ENCODE measurements at regions not wholly inside any gene's neighbourhood (a gene's known extent, or its start where the extent isn't known, plus 50 kb on each side); places are given as distances from the start of the nearest gene placed in this dataset.

DNA sequence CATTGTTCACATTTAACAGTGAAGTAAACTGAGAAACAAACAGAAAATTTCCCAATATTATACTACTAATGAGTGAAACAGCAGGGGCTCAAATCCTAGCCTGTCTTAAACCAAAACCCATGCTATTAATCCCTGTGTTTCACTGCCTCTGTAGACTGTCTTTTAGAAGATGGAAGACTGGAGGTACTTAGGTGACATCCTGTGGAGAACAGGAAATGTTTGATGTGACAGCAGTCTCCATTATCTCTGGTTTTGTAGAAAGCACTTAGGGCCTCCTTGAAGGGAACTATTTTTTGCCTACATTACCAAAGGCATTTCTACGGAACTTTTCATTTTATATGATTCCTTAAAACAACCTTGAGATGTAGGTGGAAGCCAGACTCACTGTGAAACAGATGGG lies 288.1 kb upstream of the SORL1-AS1 start:
- DNase-seq (ENCODE audit: low spot score) = no peak

DNA sequence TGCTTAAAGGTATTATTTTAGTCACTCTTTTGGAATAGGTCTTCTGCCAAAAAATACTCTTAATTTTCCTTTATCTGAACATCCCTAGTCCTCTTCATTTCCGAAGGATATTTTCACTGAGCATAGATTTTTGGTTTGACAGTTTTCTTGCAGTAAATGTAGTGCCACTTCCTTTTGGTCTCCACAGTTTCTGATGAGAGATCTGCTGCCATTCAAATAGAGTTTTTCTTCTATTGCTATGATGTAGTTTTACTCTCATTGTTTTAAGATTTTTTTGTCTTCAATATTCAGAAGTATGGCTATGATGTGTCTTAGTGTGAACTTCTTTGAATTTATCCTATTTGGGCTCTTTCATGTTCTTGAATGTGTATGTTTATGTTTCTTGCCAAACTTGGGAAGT lies 281.1 kb upstream of the SORL1-AS1 start:
- DNase-seq (ENCODE audit: low spot score) = no peak

DNA sequence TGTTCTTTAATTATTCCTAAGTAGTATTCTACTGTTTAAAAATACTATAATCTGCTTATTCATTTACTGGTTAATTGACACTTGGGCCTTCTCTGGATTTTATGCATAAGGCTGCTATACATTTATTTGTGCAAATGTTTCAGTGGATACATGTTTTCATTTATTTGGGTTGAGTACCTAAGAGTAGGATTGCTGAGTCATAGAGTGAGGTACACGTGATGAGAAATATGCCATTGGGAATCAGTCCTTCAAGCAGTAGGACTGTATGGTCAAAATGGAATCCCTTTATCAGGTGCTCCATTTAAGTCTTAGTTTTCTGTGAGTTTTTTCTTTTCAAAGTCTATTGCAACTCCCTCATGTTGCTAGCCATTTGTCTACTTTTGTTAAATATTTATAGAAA lies 275.2 kb upstream of the SORL1-AS1 start:
- no peak for DNase-seq (ENCODE audit: low spot score)

DNA sequence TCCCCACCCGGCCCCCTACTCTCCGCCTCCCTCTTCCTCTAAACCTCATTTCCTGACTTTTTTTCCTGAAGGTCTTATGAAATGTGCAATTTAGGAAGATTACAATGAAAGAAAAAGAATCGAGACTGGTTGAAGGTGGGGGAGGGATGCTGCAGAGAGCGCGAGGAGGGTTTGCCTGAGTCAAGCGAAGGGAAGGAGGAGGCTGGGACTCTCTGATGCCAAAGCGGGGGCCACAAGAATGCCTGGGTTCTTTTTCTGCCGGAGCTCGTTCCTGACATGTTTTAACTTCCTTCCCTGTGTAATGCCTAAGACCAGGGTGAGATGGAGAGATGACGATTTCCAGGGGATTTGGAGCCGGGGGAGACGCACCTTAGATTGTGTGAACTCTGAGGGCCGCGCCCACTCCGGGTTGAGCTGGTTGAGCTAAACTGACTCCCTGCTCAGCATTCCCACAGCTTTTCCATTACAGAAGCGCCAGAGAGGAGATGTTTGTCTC lies 270.5 kb upstream of the SORL1-AS1 start:
- peak; percentile 26 for DNase-seq (ENCODE audit: low spot score)

DNA sequence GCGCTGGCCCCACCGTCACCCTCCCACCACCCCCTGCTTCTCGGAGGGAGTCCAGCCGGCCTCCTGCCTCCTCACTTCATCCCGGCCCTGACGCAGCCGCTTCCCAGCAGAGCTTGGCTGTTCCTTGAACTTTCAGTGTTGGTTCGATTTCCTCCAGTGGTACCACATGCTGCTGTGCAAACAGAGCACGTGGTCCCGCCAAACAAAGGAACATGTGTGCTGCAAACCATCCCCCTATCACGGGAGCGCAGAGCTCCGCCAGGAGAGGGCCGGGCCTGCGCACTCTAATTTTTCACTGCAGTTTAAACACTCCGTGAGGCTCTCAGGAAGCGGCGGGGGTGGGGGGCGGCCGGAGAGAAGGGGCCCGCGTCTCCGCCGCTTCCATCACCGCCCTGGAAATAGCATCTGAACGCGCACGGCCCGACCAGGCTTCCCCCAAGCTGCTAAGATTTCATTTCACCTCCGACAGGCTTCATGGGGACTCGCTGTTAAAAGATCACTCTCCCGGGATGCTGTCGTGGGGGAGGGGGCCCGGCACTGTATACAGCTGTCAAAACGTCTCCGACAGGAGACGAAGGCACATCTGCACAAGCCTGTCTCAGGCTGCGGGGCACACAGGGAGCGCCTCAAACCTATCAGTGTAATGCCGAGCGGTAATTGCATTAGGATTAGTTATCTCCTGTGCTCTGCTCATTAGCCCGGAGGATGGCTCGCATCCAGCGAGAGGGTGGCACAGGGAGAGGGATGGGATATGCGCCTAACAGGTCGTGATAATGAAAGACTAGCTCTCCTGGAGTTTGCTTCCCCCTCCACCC lies 269.9 kb upstream of the SORL1-AS1 start:
- peak; percentile 69 for DNase-seq (ENCODE audit: low spot score)

DNA sequence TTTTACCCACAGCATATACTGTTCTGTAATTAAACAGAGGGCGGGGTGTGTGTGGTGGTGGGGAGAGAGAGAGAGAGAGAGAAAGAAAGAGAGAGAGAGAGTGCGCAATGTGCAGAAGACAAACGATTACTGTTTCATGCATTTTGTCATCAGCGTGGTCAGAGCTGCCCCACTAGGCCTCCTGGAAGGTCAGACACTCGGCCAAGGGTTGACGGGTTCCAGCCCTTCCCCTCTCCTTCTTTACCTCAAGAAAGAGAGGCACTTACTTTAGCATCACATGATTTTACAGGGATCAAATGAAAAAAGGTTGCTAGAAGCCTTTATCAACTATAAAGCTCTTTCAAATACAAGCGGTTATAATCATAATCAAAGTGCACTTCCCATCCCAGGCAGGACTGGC lies 269.2 kb upstream of the SORL1-AS1 start:
- no peak for DNase-seq (ENCODE audit: low spot score)

DNA sequence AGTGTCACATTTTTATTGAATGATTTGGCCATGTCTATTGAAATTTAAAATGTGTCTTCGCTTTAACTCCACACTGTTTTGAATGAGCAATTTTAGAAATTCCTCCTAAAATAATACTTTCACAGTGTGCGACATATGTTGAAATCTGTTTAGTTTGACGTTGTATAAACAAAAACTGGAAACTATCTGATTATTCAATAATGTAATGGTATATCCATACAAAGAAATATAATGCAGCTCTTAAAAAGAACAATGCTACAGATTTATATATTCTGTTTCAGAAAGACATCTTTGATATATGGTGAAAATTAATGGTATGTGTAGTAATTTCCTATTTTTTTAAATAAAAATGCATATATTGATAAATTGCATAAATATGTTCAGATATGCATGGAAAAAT lies 268.7 kb upstream of the SORL1-AS1 start:
- no peak for DNase-seq (ENCODE audit: low spot score)

DNA sequence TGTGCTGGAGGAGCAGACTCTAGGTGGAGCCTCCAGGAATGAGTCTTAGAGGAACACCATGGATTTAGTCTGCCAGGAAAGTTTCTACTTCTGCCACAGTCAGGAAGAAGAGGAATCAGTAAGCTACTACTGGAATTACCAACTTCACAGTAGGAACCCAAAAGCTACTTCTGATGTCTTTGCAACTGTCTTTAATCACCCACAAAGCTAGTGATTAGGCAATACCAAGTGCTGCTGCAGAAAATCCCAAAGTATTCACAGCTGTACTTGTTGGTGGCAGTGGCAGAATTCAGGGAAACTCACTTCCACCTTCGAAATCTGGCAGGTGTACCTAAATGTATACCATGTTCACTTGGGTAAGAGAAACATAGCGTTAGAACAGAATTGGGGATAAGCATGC lies 264.5 kb upstream of the SORL1-AS1 start:
- no peak for DNase-seq (ENCODE audit: low spot score)

DNA sequence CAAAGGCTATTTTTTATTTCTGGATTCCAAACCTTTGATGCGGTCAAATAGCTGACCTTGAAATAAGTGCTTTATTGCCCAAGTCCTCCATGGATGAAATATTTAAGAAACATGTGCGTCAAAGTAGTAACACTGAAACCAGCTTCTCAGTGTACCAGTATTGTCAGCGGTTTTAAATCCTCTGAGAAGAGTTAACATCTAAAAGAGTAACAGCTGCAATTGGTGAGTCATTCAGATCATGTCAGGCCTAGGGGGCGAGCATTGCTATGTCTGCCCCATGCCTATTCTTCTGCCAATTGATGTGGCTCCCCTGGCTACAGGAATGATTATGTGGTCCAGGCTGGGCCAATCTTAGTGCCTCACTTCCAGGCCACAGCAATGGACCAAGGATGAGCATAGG lies 263.3 kb upstream of the SORL1-AS1 start:
- DNase-seq (ENCODE audit: low spot score) = no peak

DNA sequence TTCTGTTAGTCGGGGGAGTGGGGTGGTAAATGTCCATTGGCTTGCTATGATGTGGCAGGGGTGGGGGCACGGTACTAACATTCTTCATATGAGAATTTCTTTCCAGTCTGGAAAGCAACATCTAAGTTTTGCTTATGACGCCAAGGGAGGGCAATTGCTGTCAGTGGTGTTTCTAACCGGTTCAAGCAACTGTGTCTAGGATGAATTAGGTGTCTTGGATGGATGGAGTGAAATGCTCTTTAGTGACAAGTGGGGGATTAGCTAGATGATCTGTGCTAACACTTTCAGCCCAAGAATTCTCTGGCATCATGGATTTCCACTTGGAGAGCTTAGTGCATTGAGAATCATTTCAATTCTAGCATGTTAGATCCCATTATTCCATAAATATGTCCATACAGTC lies 262.6 kb upstream of the SORL1-AS1 start:
- DNase-seq (ENCODE audit: low spot score) = no peak

DNA sequence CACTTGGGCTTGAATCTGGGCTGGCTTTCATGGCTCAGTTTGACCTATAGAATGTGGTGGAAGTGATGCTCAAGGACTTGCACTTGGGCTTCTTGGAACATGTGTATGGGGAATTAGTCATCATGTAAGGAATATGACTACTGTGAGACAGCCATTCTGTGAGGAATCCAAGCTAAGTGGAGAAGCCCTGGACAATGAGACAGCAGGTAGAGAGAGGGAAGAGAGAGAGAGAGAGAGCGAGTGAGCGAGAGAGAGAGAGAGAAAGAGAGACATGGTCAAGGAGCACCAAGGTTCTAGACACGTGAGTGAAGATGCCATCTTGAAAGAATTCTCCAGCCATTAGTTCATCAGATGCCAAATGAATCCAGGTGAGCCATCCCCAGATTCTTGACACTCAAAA lies 261.6 kb upstream of the SORL1-AS1 start:
- DNase-seq (ENCODE audit: low spot score) = no peak

DNA sequence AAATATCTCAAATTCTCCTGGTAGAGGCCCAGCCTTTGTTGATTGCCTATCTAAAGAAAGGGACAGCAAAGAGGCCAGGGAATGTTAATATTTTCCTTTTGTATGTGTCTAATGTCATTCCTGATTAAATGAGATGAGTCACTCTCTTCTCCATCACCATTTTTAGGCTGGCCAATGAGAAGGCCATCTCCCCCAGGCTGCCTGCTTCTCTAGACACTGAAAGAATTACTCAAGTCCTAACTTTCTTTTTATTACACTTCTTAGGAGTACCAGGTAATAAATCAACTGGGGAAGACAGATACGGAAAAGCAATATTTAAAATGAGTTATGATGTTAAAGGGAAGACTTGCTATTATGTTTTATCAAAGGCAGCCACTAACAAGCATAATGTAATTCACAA lies 259.2 kb upstream of the SORL1-AS1 start:
- DNase-seq (ENCODE audit: low spot score) = no peak

DNA sequence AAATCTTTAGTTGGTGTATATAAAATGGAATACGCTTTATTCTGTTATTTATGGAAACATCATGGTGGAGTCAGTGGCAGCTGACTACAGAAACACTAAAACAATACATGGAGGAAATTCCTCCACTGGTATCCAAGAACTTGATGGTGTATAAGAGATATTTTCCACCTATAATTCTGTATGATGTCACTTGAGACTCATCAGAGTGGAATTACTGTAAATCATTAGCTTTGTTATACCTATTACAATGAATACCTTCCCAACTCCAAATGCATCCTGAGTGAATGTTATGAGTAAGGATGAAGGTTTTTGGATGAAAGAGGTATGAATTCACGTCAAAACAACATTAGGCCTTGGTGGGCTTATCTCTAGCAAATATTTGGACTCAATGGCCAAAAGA lies 258.5 kb upstream of the SORL1-AS1 start:
- no peak for DNase-seq (ENCODE audit: low spot score)

DNA sequence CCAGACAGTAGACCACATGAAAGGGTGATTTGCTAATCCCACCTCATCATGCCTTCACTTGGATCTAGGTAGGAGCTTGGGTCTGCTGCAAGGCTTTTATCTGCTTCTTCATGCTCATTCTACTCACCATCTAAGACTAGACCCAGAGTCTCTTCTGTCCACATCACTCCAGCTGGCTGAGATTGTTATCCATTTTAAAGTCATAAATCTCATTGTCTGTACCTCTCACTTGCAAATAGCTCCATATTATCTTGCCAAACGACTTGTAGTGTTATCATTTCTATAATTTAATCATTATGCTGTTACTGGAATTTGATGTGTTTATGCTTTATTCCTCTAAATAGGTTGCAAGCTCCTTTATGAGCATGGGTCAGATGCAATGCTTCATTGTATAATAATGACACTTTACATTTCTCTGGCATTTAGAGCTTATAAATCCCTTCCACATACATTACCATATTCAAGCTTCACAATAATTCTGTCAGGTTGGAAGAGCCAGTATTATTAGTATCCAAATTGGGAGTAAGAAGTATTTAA lies 254.2 kb upstream of the SORL1-AS1 start:
- DNase-seq (ENCODE audit: low spot score) = no peak

DNA sequence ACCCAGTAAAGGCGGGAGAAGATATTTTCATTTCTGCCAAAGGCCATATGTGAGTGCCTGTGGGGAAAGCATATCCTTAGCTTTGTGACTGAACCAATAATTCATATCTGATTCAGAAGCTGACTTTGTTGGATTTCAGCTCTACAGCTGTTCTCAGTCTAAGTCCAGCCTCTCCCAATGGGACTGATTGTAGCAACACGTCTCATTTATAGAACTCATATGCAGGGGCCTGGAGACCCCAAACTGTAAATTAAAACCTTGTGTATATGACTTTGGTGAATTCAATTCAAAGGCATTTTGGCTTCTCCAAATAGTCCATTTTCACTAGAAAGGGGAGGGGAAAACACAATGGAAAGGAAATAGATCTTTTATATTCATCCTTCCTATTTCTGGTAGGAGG lies 250.4 kb upstream of the SORL1-AS1 start:
- no peak for DNase-seq (ENCODE audit: low spot score)

DNA sequence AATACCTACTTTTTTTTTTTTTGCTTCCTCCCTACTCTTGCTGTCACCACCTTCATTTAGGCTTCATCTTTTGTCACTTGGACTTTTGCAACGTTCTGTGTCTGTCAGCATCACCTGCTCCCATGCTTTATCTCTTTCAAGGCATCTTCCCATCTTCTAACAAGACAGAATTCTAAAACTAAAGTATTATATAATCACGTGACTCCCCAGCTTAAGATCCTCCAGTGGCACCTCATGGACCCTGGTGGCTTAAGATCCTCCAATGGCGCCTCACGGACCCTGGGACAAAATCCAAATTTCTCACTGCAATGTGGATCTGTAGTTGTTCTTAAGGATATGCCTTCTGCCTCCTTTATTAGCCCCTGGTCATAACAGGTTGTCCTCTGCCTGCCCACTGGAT lies 248.2 kb upstream of the SORL1-AS1 start:
- DNase-seq (ENCODE audit: low spot score) = no peak

DNA sequence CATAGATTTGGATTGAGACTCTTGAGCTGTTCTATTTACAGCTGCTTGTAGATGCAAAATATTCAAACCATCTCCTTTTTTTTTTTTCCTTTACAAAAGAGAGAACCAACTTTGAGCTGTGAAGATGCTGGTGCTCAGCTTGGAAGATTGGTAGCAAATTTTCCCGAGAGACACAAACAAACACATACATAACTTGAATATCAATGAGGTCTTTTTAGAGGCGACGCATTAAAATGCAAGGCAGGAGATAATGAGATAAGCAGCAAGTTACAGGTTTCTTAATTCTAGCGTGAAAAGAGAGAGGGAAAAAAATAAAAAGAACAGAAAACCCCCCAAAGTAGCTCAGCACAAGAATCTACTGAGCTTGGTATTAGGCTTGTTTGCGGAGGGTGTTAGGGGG lies 247.0 kb upstream of the SORL1-AS1 start:
- DNase-seq (ENCODE audit: low spot score) = no peak

DNA sequence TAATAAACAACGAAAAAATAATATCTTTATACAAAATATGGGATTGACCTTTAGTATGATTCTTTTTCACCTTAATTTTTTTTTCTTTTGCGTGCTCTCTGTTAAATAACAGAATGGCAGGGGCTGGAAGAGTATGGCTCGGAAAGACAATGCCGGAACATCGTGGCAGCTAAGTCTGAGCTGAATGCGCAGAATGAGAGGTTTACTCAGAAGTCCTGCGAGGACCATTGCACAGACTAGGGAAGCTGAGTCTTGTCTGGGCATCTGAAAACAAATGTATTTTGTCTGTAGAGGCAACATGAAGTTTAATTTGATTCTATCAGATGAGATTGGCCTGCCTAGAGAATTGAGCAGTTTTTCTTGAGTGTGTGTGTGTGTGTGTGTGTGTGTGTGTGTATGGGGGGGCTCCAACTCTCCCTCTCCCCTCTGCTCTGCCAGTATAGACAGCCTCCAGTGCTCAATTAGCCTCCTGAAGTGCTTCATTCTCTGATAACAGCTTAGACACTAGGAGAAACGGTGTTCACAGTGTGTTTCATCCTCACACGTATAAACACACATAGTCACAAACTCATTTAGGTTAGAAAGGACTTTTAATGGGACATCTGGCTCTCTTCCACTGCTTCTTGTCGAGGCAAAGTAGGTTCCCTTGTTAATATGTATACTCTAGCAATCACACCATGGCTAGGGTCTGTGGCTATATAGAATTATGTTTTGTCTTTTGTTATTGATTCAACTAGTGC lies 244.3 kb upstream of the SORL1-AS1 start:
- DNase-seq (ENCODE audit: low spot score) = no peak

DNA sequence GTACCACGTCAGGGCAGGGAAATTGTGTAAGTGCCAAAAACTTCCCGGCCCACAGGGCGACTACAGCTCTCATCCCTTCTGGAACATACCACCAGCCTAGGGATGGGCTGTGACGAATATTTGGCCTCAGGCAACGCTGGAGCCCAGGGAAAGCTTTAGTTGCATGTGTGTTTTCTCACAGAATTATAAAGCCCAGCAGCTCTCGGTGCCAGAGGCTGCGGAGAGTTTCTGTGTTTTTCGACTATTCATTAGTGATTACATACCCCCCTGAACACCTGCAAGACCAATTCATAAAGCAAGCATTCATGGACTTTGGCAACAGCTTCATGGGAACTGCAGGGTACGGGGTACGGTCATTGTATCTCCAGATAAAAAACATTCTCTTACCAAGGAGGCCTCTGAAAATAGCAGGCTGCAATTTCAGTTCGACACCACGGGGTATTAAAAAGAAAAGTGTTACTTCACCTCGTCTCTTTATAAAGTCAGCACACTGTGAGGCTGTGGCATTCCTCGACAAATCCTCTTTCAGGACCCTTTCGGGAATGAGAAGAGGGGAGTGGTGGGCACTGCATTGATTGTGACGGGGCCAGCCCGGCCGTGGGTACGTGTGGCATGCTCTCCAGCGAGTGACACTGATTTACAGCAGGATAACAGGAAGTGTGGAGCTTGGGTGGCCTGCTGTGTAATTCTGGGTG lies 243.6 kb upstream of the SORL1-AS1 start:
- DNase-seq (ENCODE audit: low spot score) = no peak

DNA sequence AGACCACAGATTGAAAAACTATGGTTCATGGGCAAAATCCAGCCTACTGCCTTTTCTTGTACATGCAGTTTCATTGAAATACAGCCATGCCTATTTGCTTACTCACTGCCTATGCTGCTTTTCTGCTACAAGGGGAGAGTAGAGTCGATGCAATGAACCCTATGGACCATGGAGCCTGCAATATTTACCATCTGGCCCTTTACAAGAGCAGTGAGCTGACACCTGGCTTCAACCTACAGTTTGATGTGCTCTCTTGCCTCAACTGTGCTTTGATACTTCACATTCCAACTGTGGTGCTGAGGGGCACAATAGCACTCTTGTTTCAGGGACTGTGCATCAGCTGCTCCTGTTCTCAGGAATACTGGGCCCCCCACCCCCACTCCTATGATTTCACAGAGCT lies 239.5 kb upstream of the SORL1-AS1 start:
- no peak for DNase-seq (ENCODE audit: low spot score)

DNA sequence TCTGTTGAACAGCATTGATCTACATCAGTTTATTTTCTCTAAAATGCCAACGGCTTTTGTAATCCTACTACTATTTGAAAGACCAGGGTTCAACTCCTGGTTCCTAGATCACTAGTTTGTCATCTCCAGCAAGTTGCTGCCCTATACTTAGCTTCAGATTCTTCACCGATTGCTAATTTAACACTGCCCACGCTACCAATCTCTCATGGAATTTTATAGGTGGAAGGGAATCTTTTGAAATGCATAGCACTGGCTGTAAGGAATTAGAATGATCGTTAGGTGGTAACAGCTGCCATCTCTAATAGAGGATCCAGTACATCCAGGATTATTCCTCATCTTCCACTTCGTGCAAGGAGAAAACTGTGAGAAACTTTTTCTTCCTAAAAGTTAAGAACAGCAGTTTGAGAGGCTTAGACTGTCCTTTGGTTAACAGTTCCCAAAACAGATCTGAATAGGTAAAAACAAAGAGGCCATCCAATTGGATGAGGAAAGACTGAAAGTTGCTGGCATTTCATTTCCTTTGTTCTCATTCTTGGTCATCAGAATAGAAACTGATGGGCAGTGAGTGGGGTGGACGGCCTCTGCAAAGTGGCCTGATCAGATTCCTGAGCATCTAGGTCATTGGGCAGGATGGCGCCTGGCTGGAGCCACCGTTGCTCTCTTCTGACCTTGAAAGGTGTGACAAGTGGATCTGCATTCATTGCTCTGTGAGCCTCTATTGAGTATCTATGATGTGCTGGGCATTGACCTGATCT lies 236.3 kb upstream of the SORL1-AS1 start:
- DNase-seq (ENCODE audit: low spot score) = peak; percentile 57

DNA sequence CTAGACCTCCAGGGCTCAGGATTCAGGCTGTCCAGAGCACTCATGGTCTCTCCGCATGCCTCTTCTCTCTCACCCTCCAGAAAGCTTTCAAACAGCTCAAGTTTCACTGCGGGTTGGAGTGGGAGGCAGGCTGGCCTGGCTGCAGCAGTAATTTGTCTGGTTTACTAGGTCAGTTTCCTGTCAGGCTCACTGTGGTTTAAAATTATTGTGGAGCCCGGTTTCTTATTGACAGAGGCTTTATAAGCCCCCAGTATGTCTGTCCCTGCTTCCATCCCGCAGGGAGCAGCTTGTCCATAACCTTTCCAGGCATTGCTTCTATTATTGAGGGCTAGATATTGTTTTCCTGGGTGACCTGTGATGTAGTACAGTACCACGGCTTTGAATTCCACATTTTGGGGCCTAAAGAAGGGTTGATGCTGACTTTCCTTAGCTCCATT lies 235.3 kb upstream of the SORL1-AS1 start:
- peak; percentile 50 for DNase-seq (ENCODE audit: low spot score)
